H9 (cell line): ENCODE measurements at regions not wholly inside any gene's neighbourhood (a gene's known extent, or its start where the extent isn't known, plus 50 kb on each side); places are given as distances from the start of the nearest gene placed in this dataset.

ENCODE experiments used
- DNase-seq: peaks from one replicate; pipeline ENCODE4 v3.0.0-alpha.2; 2017
- H2AFZ ChIP-seq: one replicate; pipeline ENCODE4 v1.6.1; 2013; ENCODE audit warnings: mild to moderate bottlenecking, low read length, control low read depth, moderate library complexity
- H2AK5ac ChIP-seq: 2 replicates; pipeline ENCODE4 v1.6.1; 2013; ENCODE audit warnings: low read length, control low read depth, mixed read lengths; ENCODE audit not compliant: insufficient read length
- H2BK120ac ChIP-seq: one replicate; pipeline ENCODE4 v1.6.1; 2013; ENCODE audit warnings: low read depth, mild to moderate bottlenecking, low read length, control low read depth, inconsistent platforms; ENCODE audit not compliant: poor library complexity, severe bottlenecking
- H2BK12ac ChIP-seq: 2 replicates; pipeline ENCODE4 v1.6.1; 2013; ENCODE audit warnings: low read length, control low read depth, mixed read lengths, low read depth; ENCODE audit not compliant: insufficient read length
- H2BK15ac ChIP-seq: 2 replicates; pipeline ENCODE4 v1.6.1; 2013; ENCODE audit warnings: low read depth, low read length, control low read depth
- H2BK20ac ChIP-seq: one replicate; pipeline ENCODE4 v1.6.1; 2013; ENCODE audit warnings: low read depth, mild to moderate bottlenecking, low read length, control low read depth, inconsistent platforms; ENCODE audit not compliant: poor library complexity, severe bottlenecking
- H2BK5ac ChIP-seq: 2 replicates; pipeline ENCODE4 v1.6.1; 2013; ENCODE audit warnings: low read length, control low read depth, mixed read lengths; ENCODE audit not compliant: insufficient read length
- H3K14ac ChIP-seq: 2 replicates; pipeline ENCODE4 v1.6.1; 2013; ENCODE audit warnings: low read length, control low read depth; ENCODE audit not compliant: insufficient read depth
- H3K18ac ChIP-seq: 2 replicates; pipeline ENCODE4 v1.6.1; 2013; ENCODE audit warnings: low read depth, mild to moderate bottlenecking, mixed read lengths, low read length, control low read depth; ENCODE audit not compliant: insufficient read length
- H3K23ac ChIP-seq: 2 replicates; pipeline ENCODE4 v1.6.1; 2013; ENCODE audit warnings: low read length, control low read depth, mixed read lengths, low read depth; ENCODE audit not compliant: insufficient read length
- H3K23me2 ChIP-seq: 2 replicates; pipeline ENCODE4 v1.6.1; 2013; ENCODE audit warnings: low read depth, mild to moderate bottlenecking, mixed read lengths, low read length, control low read depth; ENCODE audit not compliant: insufficient read length, poor library complexity, severe bottlenecking
- H3K27ac ChIP-seq: 2 replicates; pipeline ENCODE4 v1.5.1; 2013; ENCODE audit warnings: low read length, control low read depth, mixed read lengths, low read depth; ENCODE audit not compliant: insufficient read length
- H3K27me3 ChIP-seq: 2 replicates; pipeline ENCODE4 v1.6.1; 2013; ENCODE audit warnings: low read length, control low read depth, inconsistent platforms; ENCODE audit not compliant: insufficient read depth
- H3K4ac ChIP-seq: 2 replicates; pipeline ENCODE4 v1.6.1; 2013; ENCODE audit warnings: low read depth, mild to moderate bottlenecking, control low read depth, inconsistent platforms, low read length, moderate library complexity
- H3K4me1 ChIP-seq: 2 replicates; pipeline ENCODE4 v1.6.1; 2013; ENCODE audit warnings: low read length, control low read depth, inconsistent platforms; ENCODE audit not compliant: insufficient read depth
- H3K4me2 ChIP-seq: 2 replicates; pipeline ENCODE4 v1.6.1; 2013; ENCODE audit warnings: low read length, control low read depth, mixed read lengths; ENCODE audit not compliant: insufficient read length, insufficient read depth
- H3K56ac ChIP-seq: 2 replicates; pipeline ENCODE4 v1.6.1; 2013; ENCODE audit warnings: low read depth, mild to moderate bottlenecking, mixed read lengths, low read length, control low read depth; ENCODE audit not compliant: insufficient read length
- H3K79me1 ChIP-seq: 2 replicates; pipeline ENCODE4 v1.6.1; 2013; ENCODE audit warnings: low read depth, mild to moderate bottlenecking, moderate library complexity, low read length, control low read depth, inconsistent platforms; ENCODE audit not compliant: insufficient read depth, poor library complexity, severe bottlenecking
- H3K79me2 ChIP-seq: 2 replicates; pipeline ENCODE4 v1.6.1; 2013; ENCODE audit warnings: low read length, control low read depth, inconsistent platforms; ENCODE audit not compliant: insufficient read depth
- H3K9ac ChIP-seq: 2 replicates; pipeline ENCODE4 v1.6.1; 2013; ENCODE audit warnings: low read length, control low read depth, mixed read lengths; ENCODE audit not compliant: insufficient read length; ENCODE audit errors: extremely low read depth
- H3K9me3 ChIP-seq: one replicate; pipeline ENCODE4 v1.6.1; 2013; ENCODE audit warnings: low read depth, low read length, inconsistent platforms; ENCODE audit not compliant: control insufficient read depth
- H3T11ph ChIP-seq: one replicate; pipeline ENCODE4 v1.6.1; 2013; ENCODE audit warnings: mild to moderate bottlenecking, low read length, control low read depth, inconsistent platforms
- H4K20me1 ChIP-seq: one replicate; pipeline ENCODE4 v1.6.1; 2013; ENCODE audit not compliant: control insufficient read depth, insufficient read length, insufficient read depth
- H4K5ac ChIP-seq: 2 replicates; pipeline ENCODE4 v1.6.1; 2013; ENCODE audit warnings: low read depth, mild to moderate bottlenecking, mixed read lengths, low read length, control low read depth; ENCODE audit not compliant: insufficient read length
- H4K8ac ChIP-seq: replicated peaks from 2 replicates; pipeline ENCODE4 v1.6.1; 2013; ENCODE audit warnings: low read length, control low read depth, mixed read lengths, low read depth; ENCODE audit not compliant: insufficient read length
- H4K91ac ChIP-seq: 2 replicates; pipeline ENCODE4 v1.6.1; 2013; ENCODE audit warnings: low read depth, mild to moderate bottlenecking, moderate library complexity, mixed read lengths, low read length, control low read depth; ENCODE audit not compliant: insufficient read length
- H3K27ac Mint-ChIP-seq, 3 experiments: 2 replicates in 2 of 3; 3 replicates in 1 of 3; pipeline ENCODE4 v1.8.0; 2020 to 2021; ENCODE audit warnings: mixed read lengths in 3 of 3, mild to moderate bottlenecking in 1 of 3, moderate library complexity in 1 of 3
- H3K27me3 Mint-ChIP-seq: 2 replicates; pipeline ENCODE4 v1.8.0; 2021; ENCODE audit warnings: low read depth, mild to moderate bottlenecking, moderate library complexity, mixed read lengths
- H3K36me3 Mint-ChIP-seq, 3 experiments: 2 replicates in 2 of 3; 3 replicates in 1 of 3; pipeline ENCODE4 v1.8.0; 2020 to 2021; ENCODE audit warnings: low read depth in 3 of 3, mixed read lengths in 3 of 3; ENCODE audit not compliant: insufficient read depth in 1 of 3
- H3K4me1 Mint-ChIP-seq, 2 experiments: 2 replicates each; pipeline ENCODE4 v1.8.0; 2020; ENCODE audit warnings: mixed read lengths in 2 of 2
- H3K4me3 Mint-ChIP-seq, 2 experiments: 2 replicates in 1 of 2; 3 replicates in 1 of 2; pipeline ENCODE4 v1.8.0; 2020 to 2021; ENCODE audit warnings: mild to moderate bottlenecking in 2 of 2, mixed read lengths in 2 of 2, moderate library complexity in 1 of 2
- H3K9me3 Mint-ChIP-seq, 2 experiments: 2 replicates in 1 of 2; 3 replicates in 1 of 2; pipeline ENCODE4 v1.8.0; 2020; ENCODE audit warnings: mild to moderate bottlenecking in 2 of 2, mixed read lengths in 2 of 2, moderate library complexity in 1 of 2
- CTCF ChIP-seq: fragments of 200-600 bp; sonication (generic); conservative IDR thresholded peaks from 3 replicates; pipeline ENCODE4 v1.8.0; 2021; ENCODE audit warnings: antibody characterized with exemption, mild to moderate bottlenecking

GRCh38 chr6:137936798-137937197 lies 69.7 kb downstream of the TNFAIP3 start:
- no peaks in the 10 kb centered on the region for H3K27me3 Mint-ChIP-seq
- no peak overlapping the region for H3K4me3 Mint-ChIP-seq

More at GRCh38 chr6:137936798-137937197, 69.7 kb downstream of the TNFAIP3 start:
- H3K27ac Mint-ChIP-seq = no peak overlapping the region
- no peak overlapping the region for H3K23ac ChIP-seq
- H4K91ac ChIP-seq = no peak overlapping the region
- H3K27me3 ChIP-seq = no peaks in the 10 kb centered on the region
- no peak overlapping the region for H3K9ac ChIP-seq
- H2AK5ac ChIP-seq = no peak overlapping the region
- no peak for TF ChIP-seq CTCF
- no peaks in the 10 kb centered on the region for H3K23me2 ChIP-seq
- no peak overlapping the region for H2BK5ac ChIP-seq
- H3K27ac ChIP-seq = no peak overlapping the region
- no peaks in the 10 kb centered on the region for H4K20me1 ChIP-seq
- H3K36me3 Mint-ChIP-seq = peaks cover 0 to 7% (median 2%) of the 10 kb centered on the region in 3 experiments; a peak in 3 of 7 replicates
- no peak overlapping the region for H2BK12ac ChIP-seq
- H3K79me2 ChIP-seq = no peaks in the 10 kb centered on the region
- H2BK15ac ChIP-seq = no peak overlapping the region
- H2AFZ ChIP-seq = no peak overlapping the region
- no peak for DNase-seq
- H3K4me2 ChIP-seq = no peak overlapping the region
- no peaks in the 10 kb centered on the region for H3K79me1 ChIP-seq
- H4K5ac ChIP-seq = no peak overlapping the region
- H3K14ac ChIP-seq = no peak overlapping the region
- H4K8ac ChIP-seq = no peak overlapping the region
- no peak overlapping the region for H3K4ac ChIP-seq
- no peak overlapping the region for H3K56ac ChIP-seq
- no peak overlapping the region for H2BK120ac ChIP-seq
- H3K4me1 Mint-ChIP-seq = 0 out of 4 replicates have a peak, but pooled peaks cover 0 to 2% of the 10 kb centered on the region in 2 experiments
- no peak overlapping the region for H3K18ac ChIP-seq
- H3K4me1 ChIP-seq = no peaks in the 10 kb centered on the region
- H3T11ph ChIP-seq = no peak overlapping the region
- H2BK20ac ChIP-seq = no peak overlapping the region
- peaks cover 10 to 25% of the 10 kb centered on the region in 2 experiments; a peak in 4 of 5 replicates for H3K9me3 Mint-ChIP-seq
- H3K9me3 ChIP-seq = no peaks in the 10 kb centered on the region
